Effector memory CD4-positive, alpha-beta T cell (primary cell): ENCODE measurements at regions not wholly inside any gene's neighbourhood (a gene's known extent, or its start where the extent isn't known, plus 50 kb on each side); places are given as distances from the start of the nearest gene placed in this dataset.

Source experiments
- DNase-seq, 3 donors: peaks; one replicate each; pipeline ENCODE4 v3.0.0-alpha.2; 2020
- H3K27ac ChIP-seq: 2 replicates; pipeline ENCODE4 v1.7.0; 2013; ENCODE audit warnings: mild to moderate bottlenecking, low read length, moderate library complexity; ENCODE audit not compliant: insufficient read depth, poor library complexity, severe bottlenecking
- H3K27me3 ChIP-seq: replicated peaks from 2 replicates; pipeline ENCODE4 v1.7.0; 2013; ENCODE audit warnings: mild to moderate bottlenecking, low read length; ENCODE audit not compliant: insufficient read depth, control insufficient read depth, poor library complexity, severe bottlenecking
- H3K36me3 ChIP-seq: 2 replicates; pipeline ENCODE4 v1.7.0; 2013; ENCODE audit warnings: mild to moderate bottlenecking, low read length, moderate library complexity; ENCODE audit not compliant: control insufficient read depth, insufficient read depth
- H3K4me1 ChIP-seq: 2 replicates; pipeline ENCODE4 v1.7.0; 2013; ENCODE audit warnings: low read length, mild to moderate bottlenecking; ENCODE audit not compliant: control insufficient read depth, insufficient read depth, poor library complexity, severe bottlenecking
- H3K4me3 ChIP-seq: 2 replicates; pipeline ENCODE4 v1.7.0; 2013; ENCODE audit warnings: low read length, low read depth, mild to moderate bottlenecking; ENCODE audit not compliant: insufficient read depth, poor library complexity, severe bottlenecking
- H3K9me3 ChIP-seq: 2 replicates; pipeline ENCODE4 v1.7.0; 2013; ENCODE audit warnings: mild to moderate bottlenecking, low read length, moderate library complexity; ENCODE audit not compliant: control insufficient read depth

DNA sequence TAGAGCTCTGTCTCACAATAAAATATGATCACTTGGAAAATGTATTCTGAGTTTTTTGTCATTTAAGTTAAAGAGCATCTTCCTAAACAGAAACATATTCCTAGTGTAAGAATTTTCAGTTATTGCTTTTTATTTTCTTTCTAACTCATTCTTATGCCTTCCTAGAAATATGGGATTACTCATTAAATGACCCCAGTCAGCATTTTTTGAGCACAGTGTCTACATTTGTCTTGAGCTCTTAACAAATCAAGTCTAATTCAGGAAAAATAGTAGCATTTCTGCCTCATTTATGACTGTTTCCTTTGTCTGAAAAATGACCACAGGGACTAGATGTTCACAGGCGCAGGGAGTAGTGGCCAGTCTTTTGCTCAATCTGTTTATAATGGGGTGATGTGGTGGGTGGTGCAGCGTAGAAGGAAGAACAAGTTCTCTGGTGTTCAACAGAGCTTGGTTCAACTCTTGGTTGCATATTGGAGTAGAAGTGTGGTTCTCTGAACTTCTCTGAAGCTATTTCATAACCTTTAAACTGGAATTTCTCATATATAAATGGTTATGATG is 267.1 kb downstream of the CYRIA start:
- no peaks in the 10 kb centered on the region for H3K4me1 ChIP-seq
- no peaks in the 10 kb centered on the region for H3K36me3 ChIP-seq

GRCh38 chr2:16397681-16398475 is 267.8 kb downstream of the CYRIA start:
- H3K27me3 ChIP-seq = no peaks in the 10 kb centered on the region
- H3K36me3 ChIP-seq = no peaks in the 10 kb centered on the region
- DNase-seq = no peak
- no peak overlapping the region for H3K27ac ChIP-seq
- H3K4me1 ChIP-seq = no peaks in the 10 kb centered on the region
- H3K9me3 ChIP-seq = no peaks in the 10 kb centered on the region
- H3K4me3 ChIP-seq = no peak overlapping the region

More for the DNA sequence above, 267.1 kb downstream of the CYRIA start:
- H3K4me3 ChIP-seq = no peak overlapping the region
- H3K27me3 ChIP-seq = no peaks in the 10 kb centered on the region
- no peak overlapping the region for H3K27ac ChIP-seq
- no peaks in the 10 kb centered on the region for H3K9me3 ChIP-seq
- no peak for DNase-seq

- H3K36me3 ChIP-seq = no peaks in the 10 kb centered on the region
- no peaks in the 10 kb centered on the region for H3K9me3 ChIP-seq
- no peak for DNase-seq
- H3K4me1 ChIP-seq = no peaks in the 10 kb centered on the region
- no peaks in the 10 kb centered on the region for H3K27me3 ChIP-seq
- no peak overlapping the region for H3K4me3 ChIP-seq
- H3K27ac ChIP-seq = no peak overlapping the region
Observed at GRCh38 chr2:16396986-16397385, 268.6 kb downstream of the CYRIA start.

DNA sequence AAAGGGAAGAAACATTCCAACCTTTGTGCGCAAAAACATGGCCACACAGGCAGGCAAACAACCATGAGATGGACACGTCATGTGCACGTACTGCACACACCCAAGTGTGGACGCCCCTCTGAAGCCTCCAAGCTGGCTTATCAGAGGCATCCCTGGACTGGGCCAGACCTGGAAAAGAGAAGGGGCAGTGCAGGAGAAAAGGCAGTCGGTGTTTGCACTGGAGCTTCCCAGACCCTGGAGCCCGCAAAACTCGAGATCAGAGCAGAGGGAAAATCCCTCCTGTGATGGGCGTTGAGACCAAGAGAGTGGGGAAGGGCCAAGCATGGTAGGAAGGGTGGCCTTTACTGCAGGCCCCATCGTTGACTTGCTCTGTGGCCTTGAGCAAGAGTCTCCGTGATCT is 269.5 kb downstream of the CYRIA start:
- H3K36me3 ChIP-seq = no peaks in the 10 kb centered on the region
- no peaks in the 10 kb centered on the region for H3K27me3 ChIP-seq
- no peaks in the 10 kb centered on the region for H3K9me3 ChIP-seq
- H3K4me1 ChIP-seq = no peaks in the 10 kb centered on the region
- H3K27ac ChIP-seq = no peak overlapping the region
- no peak for DNase-seq
- H3K4me3 ChIP-seq = no peak overlapping the region

- Histone ChIP-seq H3K4me3 (no peak overlapping the region), H3K27me3 (no peaks in the 10 kb centered on the region), H3K9me3 (no peaks in the 10 kb centered on the region), H3K4me1 (no peaks in the 10 kb centered on the region), H3K36me3 (no peaks in the 10 kb centered on the region), H3K27ac (no peak overlapping the region)
- no peak for DNase-seq
Observed at GRCh38 chr2:16395601-16396000, 270.0 kb downstream of the CYRIA start.

DNA sequence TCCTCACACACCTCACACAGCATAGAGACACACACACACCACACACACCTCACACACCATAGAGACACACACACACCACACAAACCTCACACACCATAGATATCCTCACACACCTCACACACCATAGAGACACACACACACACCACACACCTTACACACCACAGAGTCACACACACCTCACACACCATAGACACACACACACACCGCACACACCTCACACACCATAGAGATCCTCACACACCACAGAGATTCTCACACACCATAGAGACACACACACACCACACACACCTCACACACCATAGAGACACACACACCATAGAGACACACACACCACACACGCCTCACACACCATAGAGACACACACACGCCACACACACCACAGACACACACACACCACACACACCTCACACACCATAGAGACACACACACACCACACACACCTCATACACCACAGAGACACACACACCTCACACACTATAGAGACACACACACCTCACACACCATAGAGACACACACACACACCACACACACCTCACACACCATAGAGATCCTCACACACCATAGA is 270.6 kb downstream of the CYRIA start:
- no peaks in the 10 kb centered on the region for H3K36me3 ChIP-seq
- H3K4me3 ChIP-seq = no peak overlapping the region
- no peaks in the 10 kb centered on the region for H3K27me3 ChIP-seq
- no peaks in the 10 kb centered on the region for H3K4me1 ChIP-seq
- no peak overlapping the region for H3K27ac ChIP-seq
- no peak for DNase-seq
- no peaks in the 10 kb centered on the region for H3K9me3 ChIP-seq

DNA sequence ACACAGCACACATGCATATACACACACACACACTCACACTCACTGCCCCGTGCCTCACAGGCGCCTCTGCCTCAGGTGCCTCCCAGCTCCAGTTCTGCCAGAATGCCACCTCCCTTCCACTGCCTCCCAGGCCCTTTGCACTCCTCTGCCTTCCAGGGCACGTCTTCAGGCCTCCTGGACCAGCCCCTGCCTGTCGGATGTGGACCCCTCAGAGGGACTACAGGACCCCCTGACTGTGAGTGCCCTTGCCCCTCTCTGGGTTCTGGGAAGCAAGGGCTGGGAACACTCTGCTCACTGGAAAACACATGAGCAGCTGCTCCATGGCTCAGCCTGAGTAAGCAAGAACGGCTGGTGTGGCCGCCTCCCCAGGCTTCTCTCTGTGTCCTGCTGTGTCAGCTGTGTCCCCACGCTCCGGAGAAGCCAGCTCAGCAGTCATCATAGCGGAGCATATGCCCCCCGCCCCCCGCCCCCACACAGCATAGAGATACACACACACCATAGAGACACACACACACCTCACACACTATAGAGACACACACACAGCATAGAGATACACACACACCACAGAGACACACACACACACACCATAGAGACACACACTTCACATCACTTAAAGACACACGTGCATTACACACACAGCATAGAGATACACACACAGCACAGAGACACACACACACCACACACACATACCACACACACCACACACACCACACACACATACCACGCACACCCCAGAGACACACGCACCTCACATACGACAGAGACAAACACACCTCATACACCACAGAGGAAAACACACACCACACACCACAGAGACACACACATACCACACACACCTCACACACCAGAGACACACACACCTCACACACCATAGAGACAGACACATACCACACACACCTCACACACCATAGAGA is 271.3 kb downstream of the CYRIA start:
- H3K9me3 ChIP-seq = no peaks in the 10 kb centered on the region
- H3K27me3 ChIP-seq = no peaks in the 10 kb centered on the region
- H3K36me3 ChIP-seq = no peaks in the 10 kb centered on the region
- H3K4me3 ChIP-seq = no peak overlapping the region
- no peak overlapping the region for H3K27ac ChIP-seq
- DNase-seq = no peak
- H3K4me1 ChIP-seq = no peaks in the 10 kb centered on the region

DNA sequence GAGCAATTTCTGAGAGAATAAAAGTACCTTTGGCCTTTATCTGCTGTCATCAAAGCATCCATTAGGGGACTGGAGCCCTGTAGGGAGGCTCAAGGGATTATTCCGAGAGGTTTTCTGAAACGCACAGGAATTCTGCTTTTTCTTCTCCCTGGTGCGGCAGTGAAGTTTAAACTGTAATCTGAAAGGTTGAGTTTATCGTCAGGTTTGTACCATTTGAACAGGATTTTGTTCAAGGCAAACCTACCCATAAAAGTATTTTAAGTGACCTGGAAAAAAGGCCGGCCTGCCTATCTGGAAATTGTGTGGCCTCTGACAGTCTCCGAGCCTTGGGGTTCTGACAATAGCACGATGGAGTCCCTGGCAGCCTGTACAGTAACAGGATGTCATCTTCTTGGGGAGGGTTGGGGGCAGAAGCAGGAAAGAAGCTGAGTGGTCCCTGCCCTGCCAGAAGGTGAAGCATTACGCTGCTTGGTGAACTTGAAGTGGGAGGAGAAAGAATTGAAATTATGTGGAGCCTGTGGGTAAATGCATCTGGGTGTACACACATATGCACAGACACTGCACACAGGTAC is 272.0 kb downstream of the CYRIA start:
- Histone ChIP-seq H3K9me3 (no peaks in the 10 kb centered on the region), H3K36me3 (no peaks in the 10 kb centered on the region), H3K4me1 (no peaks in the 10 kb centered on the region), H3K27me3 (no peaks in the 10 kb centered on the region), H3K27ac (no peak overlapping the region), H3K4me3 (no peak overlapping the region)
- DNase-seq = no peak

DNA sequence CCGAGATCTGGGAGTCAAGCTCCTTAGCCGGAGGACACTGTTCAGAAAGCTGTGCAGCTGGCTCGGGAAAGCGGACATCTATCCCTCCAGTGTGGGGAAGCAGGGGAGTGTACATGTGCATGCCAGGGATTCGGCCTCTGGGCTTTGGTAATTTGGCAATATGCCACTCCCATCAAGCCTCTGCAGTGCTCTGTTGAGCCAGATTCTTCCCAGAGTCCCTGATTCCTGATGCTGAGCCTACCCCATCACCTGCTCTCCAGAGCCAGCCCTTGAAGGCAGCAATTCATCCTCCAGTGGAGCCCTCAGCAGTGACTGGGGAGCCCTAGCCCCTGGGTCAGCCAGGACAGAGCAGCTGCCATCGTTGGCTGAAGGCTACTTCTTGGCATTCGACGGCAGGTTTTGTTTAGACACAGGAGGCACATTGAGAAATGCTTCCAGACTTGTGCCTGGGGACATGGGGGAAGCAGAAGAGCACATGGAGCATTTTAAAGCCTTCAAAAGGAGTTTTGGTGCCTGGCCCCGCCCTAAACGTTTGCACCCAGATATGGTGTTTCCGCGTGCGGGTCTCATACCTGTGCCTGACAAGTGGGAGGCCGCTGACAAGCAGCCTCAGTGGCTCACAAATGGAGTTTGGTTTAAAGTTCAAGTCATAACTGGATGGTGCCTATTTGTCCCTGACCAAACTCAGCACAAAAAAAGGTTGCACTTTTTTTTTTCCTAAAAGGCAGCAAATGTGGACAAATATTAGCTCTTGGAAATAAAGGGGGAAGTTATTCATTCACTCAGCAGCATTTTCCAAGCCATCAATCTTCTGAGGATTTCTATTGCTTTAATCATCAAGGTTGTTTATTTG is 272.8 kb downstream of the CYRIA start:
- Histone ChIP-seq H3K27me3 (no peaks in the 10 kb centered on the region), H3K4me1 (no peaks in the 10 kb centered on the region), H3K9me3 (no peaks in the 10 kb centered on the region), H3K4me3 (no peak overlapping the region), H3K27ac (no peak overlapping the region), H3K36me3 (no peaks in the 10 kb centered on the region)
- no peak for DNase-seq
